Spleen (tissue), 11 donors: ENCODE measurements at regions not wholly inside any gene's neighbourhood (a gene's known extent, or its start where the extent isn't known, plus 50 kb on each side); places are given as distances from the start of the nearest gene placed in this dataset.

ENCODE experiments used
- DNase-seq: peaks from one replicate; pipeline ENCODE4 v3.0.0-alpha.2; 2020
- H3K27ac ChIP-seq, 8 donors: fragments of 200-600 bp; sonication (generic) in 7 of 8; 1 replicate in 4 of 8; 2 replicates in 4 of 8; pipeline versions ENCODE4 v1.5.0 to v1.8.0; 2016 to 2021; ENCODE audit warnings: inconsistent platforms in 4 of 8, mild to moderate bottlenecking in 4 of 8, moderate library complexity in 1 of 8
- H3K27me3 ChIP-seq, 7 donors: fragments of 200-600 bp; sonication (generic) in 6 of 7; replicated peaks in 1 of 7; 1 replicate in 4 of 7; 2 replicates in 3 of 7; pipeline versions ENCODE4 v1.5.0 to v1.8.0; 2016 to 2021; ENCODE audit warnings: inconsistent platforms in 3 of 7, mild to moderate bottlenecking in 1 of 7
- H3K36me3 ChIP-seq, 6 donors: fragments of 200-600 bp; sonication (generic) in 5 of 6; 1 replicate in 4 of 6; 2 replicates in 2 of 6; pipeline versions ENCODE4 v1.5.0 to v1.8.0; 2016 to 2021; ENCODE audit warnings: inconsistent platforms in 2 of 6
- H3K4me1 ChIP-seq, 6 donors: fragments of 200-600 bp; sonication (generic) in 5 of 6; 1 replicate in 3 of 6; 2 replicates in 3 of 6; pipeline versions ENCODE4 v1.5.0 to v1.8.0; 2016 to 2021; ENCODE audit warnings: inconsistent platforms in 3 of 6
- H3K4me3 ChIP-seq, 8 donors: fragments of 200-600 bp; sonication (generic) in 7 of 8; 1 replicate in 4 of 8; 2 replicates in 4 of 8; pipeline versions ENCODE4 v1.5.0 to v1.8.0; 2016 to 2021; ENCODE audit warnings: inconsistent platforms in 4 of 8, mild to moderate bottlenecking in 4 of 8, moderate library complexity in 2 of 8
- H3K9me3 ChIP-seq, 8 donors: fragments of 200-600 bp; sonication (generic) in 7 of 8; 1 replicate in 4 of 8; 2 replicates in 4 of 8; pipeline versions ENCODE4 v1.5.0 to v1.8.0; 2016 to 2021; ENCODE audit warnings: inconsistent platforms in 4 of 8
- CTCF ChIP-seq, 11 experiments: fragments of 200-600 bp in 7 of 11; fragments of 450-650 bp in 4 of 11; sonication (generic) in 4 of 11; IDR thresholded peaks in 8 of 11; conservative IDR thresholded peaks in 3 of 11; 1 replicate in 7 of 11; 2 replicates in 4 of 11; pipeline versions ENCODE4 v1.4.0 to v1.8.0; 2016 to 2021; ENCODE audit warnings: antibody characterized with exemption in 11 of 11, inconsistent platforms in 4 of 11, mild to moderate bottlenecking in 1 of 11
- POLR2A ChIP-seq, 3 donors: fragments of 450-650 bp; IDR thresholded peaks; one replicate each; pipeline ENCODE4 v1.5.1; 2017; ENCODE audit warnings: antibody characterized with exemption in 3 of 3, mild to moderate bottlenecking in 1 of 3
- POLR2AphosphoS5 ChIP-seq, 3 donors: sonication (generic); formaldehyde crosslinking; IDR thresholded peaks; one replicate each; pipeline ENCODE4 v1.5.1; 2017; ENCODE audit warnings: antibody characterized with exemption in 3 of 3
- WGBS, 5 donors: extraction: QIAGEN DNeasy Blood & Tissue Kit in 3 of 5; methylation state at CpG; one replicate each; pipeline versions ENCODE4 v1.1.5 to v1.1.7; 2013 to 2018; 5-methylcytosine and 5-hydroxymethylcytosine counted together
- intact Hi-C: fragments of 100-400 bp; cut with DNase I; formaldehyde crosslinking; loops from one replicate; pipeline ENCODE4 v1.15.0; 2023; ENCODE audit warnings: low total_unique reads
- donor health status: healthy with polysubstance abuse.
- donor health status: DM: no; HTN: no; CAD: no; lungs with moderate emphysema.
- donor health status: DM: no; HTN: no; CAD: no.
- donor health status: Bipolar disorder and iron deficiency.
- donor health status: healthy.
- donor health status: DM: no; HTN: no; CAD: no.
- donor health status: DM: yes; HTN: yes; CAD: no.

GRCh38 chr13:87057807-87058520, 613.2 kb upstream of the SLITRK5 start:
- Histone ChIP-seq H3K27ac (no peak overlapping the region), H3K9me3 (peaks cover 0 to 5% (median 0%) of the 10 kb centered on the region in 8 donors), H3K36me3 (no peaks in the 10 kb centered on the region), H3K4me1 (no peaks in the 10 kb centered on the region), H3K4me3 (no peak overlapping the region), H3K27me3 (no peaks in the 10 kb centered on the region)
- TF ChIP-seq POLR2A (IDR thresholded peaks at IDR 0.05) (no peak), CTCF (IDR thresholded peaks at IDR 0.05 in 8 of 11, conservative IDR thresholded peaks at IDR 0.05 in 3 of 11) (no peak), POLR2AphosphoS5 (IDR thresholded peaks at IDR 0.05) (no peak)
- no peak for DNase-seq
- intact Hi-C loops = no loop called here
- WGBS, 5 donors = 42 to 59% (median 57%) methylated on average over 3 of the region's 3 CpGs

GRCh38 chr13:87058786-87059329, 612.3 kb upstream of the SLITRK5 start:
- H3K9me3 ChIP-seq = peaks cover 0 to under 1% (median 0%) of the 10 kb centered on the region in 8 donors
- no peak overlapping the region for H3K27ac ChIP-seq
- H3K27me3 ChIP-seq = no peaks in the 10 kb centered on the region
- H3K4me3 ChIP-seq = no peak overlapping the region
- no peaks in the 10 kb centered on the region for H3K4me1 ChIP-seq
- 56 to 64% (median 60%) methylated on average over 5 of the region's 5 CpGs for WGBS, 5 donors
- no peaks in the 10 kb centered on the region for H3K36me3 ChIP-seq
- no peak for DNase-seq
- intact Hi-C loops = no loop called here
- no peak for TF ChIP-seq POLR2AphosphoS5 (IDR thresholded peaks at IDR 0.05)
- no peak for TF ChIP-seq POLR2A (IDR thresholded peaks at IDR 0.05)
- TF ChIP-seq CTCF (IDR thresholded peaks at IDR 0.05 in 8 of 11, conservative IDR thresholded peaks at IDR 0.05 in 3 of 11) = no peak

- H3K36me3 ChIP-seq = no peaks in the 10 kb centered on the region
- 85 to 97% (median 90%) methylated on average over 34 of the region's 34 CpGs for WGBS, 5 donors
- TF ChIP-seq POLR2AphosphoS5 (IDR thresholded peaks at IDR 0.05) = no peak
- no peak for TF ChIP-seq CTCF (IDR thresholded peaks at IDR 0.05 in 8 of 11, conservative IDR thresholded peaks at IDR 0.05 in 3 of 11)
- TF ChIP-seq POLR2A (IDR thresholded peaks at IDR 0.05) = no peak
- no peak for DNase-seq
- H3K27ac ChIP-seq = no peak overlapping the region
- no peaks in the 10 kb centered on the region for H3K4me1 ChIP-seq
- intact Hi-C loops = no loop called here
- peaks cover 0 to 24% (median 6%) of the 10 kb centered on the region in 8 donors for H3K9me3 ChIP-seq
- no peak overlapping the region for H3K4me3 ChIP-seq
- no peaks in the 10 kb centered on the region for H3K27me3 ChIP-seq
Measured at GRCh38 chr13:87078947-87079795, 592.0 kb upstream of the SLITRK5 start.
